Medulla oblongata (tissue), 1 donor: ENCODE measurements at regions not wholly inside any gene's neighbourhood (a gene's known extent, or its start where the extent isn't known, plus 50 kb on each side); places are given as distances from the start of the nearest gene placed in this dataset.
"Not testable (repeated sequence)": the region's sequence is repeated elsewhere in the genome, so short reads cannot be mapped to it uniquely, and the experiment has no call there.

ENCODE experiments used
- DNase-seq: peaks from one replicate; pipeline ENCODE4 v3.0.0-alpha.2; 2015; ENCODE audit errors: extremely low spot score

- not testable (repeated sequence) for DNase-seq
Measured at GRCh38 chr2:149754722-149755121, 167.1 kb upstream of the MMADHC start.

DNA sequence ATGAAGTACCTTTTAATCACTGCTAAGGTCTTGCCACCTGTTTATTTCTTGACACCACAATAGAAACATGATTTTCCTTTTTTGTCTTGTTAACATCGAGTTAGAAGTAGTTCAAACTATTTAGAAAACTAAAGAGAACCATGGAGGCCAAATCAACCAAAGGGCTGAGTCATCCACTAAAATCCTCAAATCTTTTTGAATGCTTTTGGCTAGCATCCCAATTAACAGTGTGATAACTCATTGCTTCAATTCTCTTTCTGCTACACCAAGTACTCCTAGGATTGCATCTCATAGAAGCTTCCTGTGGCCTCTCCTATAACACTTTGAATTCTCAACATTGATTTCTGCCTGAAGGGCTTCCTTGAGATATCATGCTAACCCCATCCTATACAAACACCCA is 159.9 kb upstream of the MMADHC start:
- no peak for DNase-seq

- DNase-seq: no peak
Measured at GRCh38 chr2:149745396-149746230, 158.0 kb upstream of the MMADHC start.

DNA sequence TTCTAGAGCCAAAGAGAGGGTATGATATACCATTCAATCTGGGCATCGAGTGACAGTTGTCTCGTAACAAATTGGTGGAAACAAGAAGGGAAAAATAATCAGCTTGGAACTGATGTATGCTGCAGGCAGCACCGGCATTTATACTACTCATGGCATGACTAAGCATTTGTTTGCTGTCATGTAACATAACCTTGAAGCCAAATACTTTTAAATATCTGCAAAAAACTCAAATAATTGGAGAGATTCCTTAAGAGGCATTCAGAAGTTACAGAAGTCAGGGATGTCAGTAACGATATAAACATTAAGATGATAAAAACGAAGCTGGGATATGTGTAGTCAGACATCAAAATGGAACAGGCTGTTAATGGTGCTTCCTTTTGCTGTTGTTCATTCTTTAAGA is 157.3 kb upstream of the MMADHC start:
- DNase-seq: no peak

DNA sequence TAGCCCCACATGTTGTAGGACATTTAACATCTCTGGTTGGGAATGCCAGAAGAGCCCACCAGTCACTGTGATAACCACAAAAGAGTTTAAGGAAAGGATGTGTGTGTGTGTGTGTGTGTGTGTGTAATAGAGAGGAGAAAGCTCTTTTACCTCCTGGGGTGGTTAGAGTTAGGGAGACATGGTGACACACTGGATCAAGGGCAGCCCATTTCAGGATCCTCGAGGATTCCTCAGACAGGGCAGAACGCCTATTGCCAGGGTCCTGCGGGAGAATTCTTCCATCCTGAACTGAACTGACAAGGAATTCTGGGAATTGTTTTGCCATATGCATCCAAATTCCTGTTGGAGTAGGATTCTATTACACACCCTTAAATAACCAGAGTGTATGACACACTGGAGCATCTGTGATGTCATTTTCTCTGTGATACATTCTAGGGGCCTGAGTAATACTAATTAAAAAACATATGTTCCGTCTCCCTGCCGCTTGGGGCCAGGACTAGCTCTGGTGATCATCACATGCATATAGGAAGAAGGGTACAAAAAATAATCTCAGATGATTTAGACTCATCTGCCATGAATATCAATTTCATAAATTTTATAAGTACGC is 156.4 kb upstream of the MMADHC start:
- DNase-seq: no peak

GRCh38 chr2:149741646-149742045 is 154.1 kb upstream of the MMADHC start:
- no peak for DNase-seq

GRCh38 chr2:149740490-149740889 is 152.9 kb upstream of the MMADHC start:
- no peak for DNase-seq

DNA sequence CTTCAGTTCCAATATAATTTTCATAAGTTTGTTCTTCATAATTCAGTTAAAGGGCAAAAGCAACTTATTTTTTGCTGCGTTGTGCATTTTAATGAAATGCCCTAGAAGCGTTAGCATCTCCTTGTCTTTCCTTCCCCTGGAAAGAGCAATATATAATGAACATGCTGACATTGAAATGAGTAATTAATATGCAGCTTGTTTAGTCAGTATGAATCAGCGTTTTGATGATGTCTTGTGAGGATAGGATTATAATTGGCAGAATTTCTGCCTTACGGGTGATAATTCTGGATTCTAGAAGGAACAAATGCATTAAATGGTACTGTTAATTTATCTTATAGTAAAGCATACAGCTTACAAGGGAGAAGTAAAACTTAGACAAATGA is 152.3 kb upstream of the MMADHC start:
- no peak for DNase-seq

GRCh38 chr2:149739171-149739882 is 151.8 kb upstream of the MMADHC start:
- DNase-seq: no peak

DNA sequence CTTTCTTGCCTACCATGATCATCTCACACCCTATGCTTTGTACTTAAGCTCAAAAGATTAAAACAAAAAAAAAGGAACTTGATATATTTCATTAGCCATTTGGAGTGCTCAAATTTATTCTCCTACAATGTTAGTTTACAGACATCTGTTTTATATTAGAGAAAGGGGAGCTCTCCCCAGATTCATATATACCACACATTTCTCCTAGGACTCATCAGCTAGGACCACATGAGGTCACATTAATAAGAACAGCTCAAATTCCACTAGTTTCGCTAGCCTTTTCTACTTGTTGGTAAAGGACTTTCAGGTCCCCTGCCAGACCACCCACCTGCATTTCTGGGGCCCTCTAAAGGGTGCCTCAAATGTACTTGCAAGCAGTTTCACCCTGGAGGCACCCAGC is 151.2 kb upstream of the MMADHC start:
- no peak for DNase-seq

- no peak for DNase-seq
Measured at GRCh38 chr2:149737896-149738295, 150.3 kb upstream of the MMADHC start.

GRCh38 chr2:149735237-149735958 is 147.8 kb upstream of the MMADHC start:
- DNase-seq: no peak

DNA sequence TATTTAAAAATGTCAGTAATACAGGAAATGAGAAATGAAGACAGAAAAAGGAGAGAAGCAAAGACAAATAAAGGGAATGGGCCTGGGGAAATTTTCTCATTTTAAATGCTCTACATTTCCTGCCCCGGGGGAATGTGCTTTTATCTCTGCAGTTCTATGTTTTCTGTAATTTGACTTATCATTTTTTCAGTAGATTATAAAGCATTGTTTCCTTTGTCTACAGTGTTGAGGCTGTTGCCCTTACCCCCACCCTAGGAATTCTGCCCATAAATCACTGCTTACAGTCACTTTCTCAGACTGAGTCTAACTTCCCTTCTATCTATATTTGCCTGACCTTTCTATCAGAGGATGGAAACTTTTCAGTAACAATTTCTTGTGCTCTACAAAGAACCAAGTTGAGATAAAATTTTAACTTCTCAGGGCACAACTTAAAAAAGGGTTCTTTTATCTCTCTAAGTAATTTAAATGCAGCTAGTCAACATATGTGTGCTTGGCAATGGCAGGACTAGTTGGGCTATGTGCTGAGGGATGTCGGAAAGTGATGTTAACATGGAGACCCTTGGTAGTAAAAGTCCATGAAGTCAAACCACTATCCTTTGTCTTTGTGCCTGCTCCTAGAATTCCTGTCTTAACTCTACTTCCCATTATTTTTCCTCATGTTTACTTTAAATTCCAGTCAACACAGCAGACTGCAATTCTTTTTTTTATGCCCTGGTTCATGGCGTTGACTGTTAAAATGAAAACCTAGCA is 146.5 kb upstream of the MMADHC start:
- no peak for DNase-seq

GRCh38 chr2:149732730-149733290 is 145.2 kb upstream of the MMADHC start:
- no peak for DNase-seq

GRCh38 chr2:149732001-149732685 is 144.6 kb upstream of the MMADHC start:
- no peak for DNase-seq

DNA sequence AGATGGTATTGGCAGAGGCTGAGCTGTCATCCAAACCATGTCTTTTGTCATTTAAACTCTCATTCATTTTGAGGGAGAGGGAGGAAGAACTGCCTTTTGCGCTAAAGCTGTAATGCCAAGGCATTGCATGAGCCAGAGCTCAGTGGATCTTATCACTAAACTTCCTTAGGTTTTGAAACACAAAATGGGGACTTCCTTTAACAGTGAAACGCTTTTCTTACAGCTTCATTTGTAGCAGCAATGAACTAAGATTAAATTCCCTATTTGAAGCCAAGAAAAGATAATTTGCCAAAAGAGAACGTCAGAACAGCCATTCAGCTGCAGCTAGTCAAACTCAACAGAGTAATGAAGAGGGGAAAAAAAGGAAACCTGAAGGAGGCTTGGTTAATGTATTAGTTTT is 143.5 kb upstream of the MMADHC start:
- no peak for DNase-seq

GRCh38 chr2:149729586-149729985 is 142.0 kb upstream of the MMADHC start:
- DNase-seq: no peak

DNA sequence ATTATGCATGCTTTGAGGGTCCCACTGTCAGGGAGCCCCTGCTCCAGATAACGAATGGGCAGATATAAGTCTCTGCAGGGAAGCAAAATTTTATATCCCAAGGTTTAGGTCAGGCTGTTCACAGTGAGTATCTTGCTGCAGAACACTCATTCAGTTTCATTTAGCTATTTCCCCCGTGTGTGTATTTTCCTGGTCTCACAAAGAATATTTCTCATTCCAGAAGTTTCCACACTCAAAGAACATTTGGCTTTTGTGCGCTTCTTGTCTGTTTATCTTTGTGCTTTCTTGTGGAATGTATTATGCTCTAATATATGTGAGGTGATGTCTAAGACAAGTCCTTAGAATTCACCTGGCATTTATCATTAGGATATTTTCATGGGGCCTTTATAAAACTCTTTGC is 140.4 kb upstream of the MMADHC start:
- no peak for DNase-seq

GRCh38 chr2:149725234-149725633 is 137.7 kb upstream of the MMADHC start:
- DNase-seq: no peak

DNA sequence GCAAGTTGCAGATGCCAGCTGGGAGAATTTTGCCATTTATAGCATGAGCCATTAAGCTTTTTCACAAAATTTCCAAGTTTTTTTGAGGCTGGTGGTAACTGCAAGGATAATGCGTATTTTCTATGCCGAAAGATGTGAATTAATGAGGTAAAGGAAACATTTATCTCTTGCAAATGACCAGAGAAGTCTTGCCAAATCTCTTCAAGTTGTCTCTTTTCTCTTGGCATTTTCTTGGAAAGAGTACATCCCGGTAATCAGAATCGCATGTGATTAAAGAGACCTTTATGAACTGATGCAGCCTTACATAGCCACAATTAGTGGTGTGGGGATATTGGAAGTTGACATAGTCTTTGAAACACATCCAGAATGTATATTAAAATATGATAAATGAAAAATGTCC is 136.5 kb upstream of the MMADHC start:
- DNase-seq: no peak

GRCh38 chr2:149720615-149721014 is 133.0 kb upstream of the MMADHC start:
- no peak for DNase-seq
